ENCODE measurements at regions not wholly inside any gene's neighbourhood (a gene's known extent, or its start where the extent isn't known, plus 50 kb on each side); places are given as distances from the start of the nearest gene placed in this dataset.

GRCh38 chr5:33231935-33232334 is 208.8 kb upstream of the TARS1 start:
- TF ChIP-seq CTCF (conservative IDR thresholded peaks at IDR 0.05; ENCODE audit: low read depth, low read length): no peak
- no peak for TF ChIP-seq EZH2 (IDR thresholded peaks at IDR 0.05; ENCODE audit: low read length, unreplicated experiment)
- no peak for TF ChIP-seq EZH2phosphoT487 (IDR thresholded peaks at IDR 0.05; ENCODE audit: borderline replicate concordance, low read length)

Data from PC-3 (cell line).